K562 (cell line): ENCODE measurements at regions not wholly inside any gene's neighbourhood (a gene's known extent, or its start where the extent isn't known, plus 50 kb on each side); places are given as distances from the start of the nearest gene placed in this dataset.

Experiments used
- NR2F6 ChIP-seq: fragments of 450-650 bp; formaldehyde crosslinking; IDR thresholded peaks from 2 replicates; pipeline ENCODE4 v1.4.0; 2020; ENCODE audit warnings: mild to moderate bottlenecking
- SNRNP70 ChIP-seq: fragments of 200-400 bp; formaldehyde crosslinking; optimal IDR thresholded peaks from 2 replicates; pipeline ENCODE3; 2017; ENCODE audit warnings: low read depth, low read length
- ZNF3 ChIP-seq: fragments of 250-450 bp; sonication (Bioruptor Pico); IDR thresholded peaks from 2 replicates; pipeline ENCODE4 v1.5.0; 2021; ENCODE audit warnings: mild to moderate bottlenecking, moderate library complexity

DNA sequence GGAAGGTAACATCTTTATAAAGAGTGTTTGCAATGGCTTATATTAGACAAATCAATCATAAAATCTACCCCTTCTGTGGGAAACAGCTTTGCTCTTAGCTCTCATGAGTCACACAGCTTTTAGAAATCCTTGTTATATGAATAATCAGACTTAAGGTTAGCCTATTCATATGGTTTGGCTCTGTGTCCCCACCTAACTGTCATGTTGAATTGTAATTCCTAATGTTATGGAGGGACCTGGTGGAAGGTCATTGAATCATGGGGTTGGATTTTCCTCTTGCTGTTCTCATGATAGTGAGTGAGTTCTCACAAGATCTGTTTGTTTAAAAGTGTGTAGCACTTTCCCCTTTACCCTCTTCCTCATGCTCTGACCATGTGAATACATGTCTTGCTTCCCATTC lies 704.2 kb upstream of the KLHL1 start:
- no peak for TF ChIP-seq SNRNP70
- TF ChIP-seq ZNF3: no peak
- no peak for TF ChIP-seq NR2F6 (CRISPR knock-in tag)
